GM21723 (cell line): ENCODE measurements at regions not wholly inside any gene's neighbourhood (a gene's known extent, or its start where the extent isn't known, plus 50 kb on each side); places are given as distances from the start of the nearest gene placed in this dataset.
"Not testable (repeated sequence)": the region's sequence is repeated elsewhere in the genome, so short reads cannot be mapped to it uniquely, and the experiment has no call there.

Experiments used
- ATAC-seq: cut with Tn5 transposase; IDR thresholded peaks from one replicate; pipeline ENCODE4 v1.9.1; 2021; ENCODE audit warnings: mild to moderate bottlenecking, moderate library complexity; ENCODE audit not compliant: unreplicated experiment

DNA sequence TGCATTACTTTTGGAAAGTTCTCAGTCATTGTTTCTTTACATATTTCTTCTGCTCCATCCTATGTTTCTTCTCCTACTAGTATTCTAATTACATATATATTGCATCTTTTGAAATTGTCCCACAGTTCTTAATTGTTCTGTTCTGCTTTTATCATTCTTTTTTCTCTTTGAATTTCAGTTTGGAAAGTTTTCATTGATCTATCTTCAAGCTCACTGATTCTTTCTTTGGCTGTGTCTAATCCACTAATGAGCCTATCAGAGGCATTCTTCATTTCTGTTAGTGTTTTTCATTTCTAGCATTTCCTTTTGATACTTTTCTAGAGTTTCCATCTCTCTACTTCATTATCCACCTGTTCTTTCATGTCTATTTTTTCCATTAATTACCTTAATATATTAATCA is 159.0 kb upstream of the KCNJ15 start:
- ATAC-seq = no peak

DNA sequence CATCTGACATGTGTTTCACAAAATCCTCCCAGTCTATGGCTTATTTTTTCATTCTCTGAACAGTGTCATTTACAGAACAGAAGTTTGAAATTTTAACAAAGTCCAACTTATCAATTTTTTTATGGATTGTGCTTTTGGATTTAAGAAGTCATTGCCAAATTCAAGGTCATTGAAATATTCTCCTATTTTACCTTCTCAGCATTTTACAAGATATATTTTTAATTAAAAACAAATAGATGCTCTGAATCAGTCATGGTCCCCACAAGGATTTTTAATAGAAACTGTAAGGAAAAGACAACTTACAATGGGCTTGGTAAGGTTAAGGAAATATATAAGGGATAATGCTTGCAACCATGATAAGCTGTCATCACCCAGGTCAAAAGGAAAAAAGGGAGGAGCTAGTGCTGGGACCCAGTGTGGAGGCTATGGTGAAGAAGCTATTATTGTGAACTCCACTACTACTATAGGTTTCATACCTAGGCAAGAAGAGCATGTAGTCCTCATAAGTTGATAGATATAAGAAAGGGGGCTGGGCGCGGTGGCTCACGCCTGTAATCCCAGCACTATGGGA is 144.5 kb upstream of the KCNJ15 start:
- ATAC-seq = no peak

GRCh38 chr21:38114717-38115333 is 142.0 kb upstream of the KCNJ15 start:
- ATAC-seq = no peak

- ATAC-seq = no peak
These were observed 140.9 kb upstream of the KCNJ15 start for GRCh38 chr21:38115870-38116269.

DNA sequence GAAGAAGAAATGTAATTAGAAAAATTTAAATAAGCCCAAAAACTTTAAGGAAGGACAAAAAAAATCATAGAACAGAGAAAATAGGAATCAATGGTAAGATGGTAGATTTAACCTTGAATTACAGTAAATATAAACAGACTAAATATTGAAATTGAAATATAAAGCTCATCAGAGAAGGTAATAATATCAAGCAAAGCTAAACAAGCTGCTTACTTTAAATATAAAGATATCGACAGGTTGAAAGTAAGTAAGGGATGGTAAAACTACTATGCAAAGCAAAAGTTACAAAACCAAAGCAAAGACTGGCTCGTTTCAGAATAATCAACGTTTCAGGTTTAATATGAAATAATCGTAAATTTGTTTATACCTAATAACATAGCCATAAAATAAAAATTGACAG is 137.0 kb upstream of the KCNJ15 start:
- ATAC-seq = no peak

- not testable (repeated sequence) for ATAC-seq
These were observed 136.2 kb upstream of the KCNJ15 start for GRCh38 chr21:38120679-38120983.

- no peak for ATAC-seq
These were observed 135.6 kb upstream of the KCNJ15 start for GRCh38 chr21:38120984-38121855.

- ATAC-seq = no peak
These were observed 134.7 kb upstream of the KCNJ15 start for GRCh38 chr21:38121888-38122720.

DNA sequence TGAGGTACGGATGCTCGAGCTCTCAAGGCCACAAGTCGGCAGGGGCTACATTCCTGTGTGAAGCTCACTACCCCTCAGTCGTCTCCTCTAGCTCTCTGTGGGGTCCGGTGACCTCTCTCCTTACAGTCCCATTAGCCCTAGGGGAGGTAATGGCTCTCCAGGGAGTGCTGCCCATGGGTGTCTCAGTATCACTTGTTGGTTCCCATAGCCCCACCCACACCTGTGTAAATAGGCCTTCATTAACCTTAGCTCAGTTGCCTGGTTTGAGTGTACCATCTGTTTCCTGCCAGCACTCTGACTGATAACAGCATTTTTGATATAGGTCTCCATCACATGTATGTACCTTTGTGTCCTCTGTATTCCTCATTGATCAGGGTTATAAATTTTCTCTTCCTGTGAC is 133.2 kb upstream of the KCNJ15 start:
- no peak for ATAC-seq

GRCh38 chr21:38126666-38127303 is 130.0 kb upstream of the KCNJ15 start:
- ATAC-seq = no peak

DNA sequence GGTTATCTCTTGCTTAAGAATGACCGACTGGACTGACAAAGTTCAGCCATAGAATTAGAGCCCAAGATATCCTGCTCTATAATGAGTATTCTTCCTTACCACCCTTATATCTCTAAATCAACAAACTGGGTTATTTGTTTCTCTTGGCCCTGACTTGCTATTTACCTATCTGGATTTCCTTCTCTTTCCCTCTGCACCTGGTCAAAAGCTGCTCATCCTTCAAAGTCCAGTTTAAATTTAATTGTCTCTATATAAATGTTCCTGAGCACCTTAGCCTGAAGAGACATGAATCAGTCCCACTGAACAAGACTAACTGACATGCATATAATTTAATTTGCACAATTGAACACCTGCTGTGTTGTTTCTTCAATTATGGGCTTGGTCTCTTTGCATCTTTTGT is 127.1 kb upstream of the KCNJ15 start:
- ATAC-seq = no peak

GRCh38 chr21:38133240-38133639 is 123.6 kb upstream of the KCNJ15 start:
- ATAC-seq = no peak

DNA sequence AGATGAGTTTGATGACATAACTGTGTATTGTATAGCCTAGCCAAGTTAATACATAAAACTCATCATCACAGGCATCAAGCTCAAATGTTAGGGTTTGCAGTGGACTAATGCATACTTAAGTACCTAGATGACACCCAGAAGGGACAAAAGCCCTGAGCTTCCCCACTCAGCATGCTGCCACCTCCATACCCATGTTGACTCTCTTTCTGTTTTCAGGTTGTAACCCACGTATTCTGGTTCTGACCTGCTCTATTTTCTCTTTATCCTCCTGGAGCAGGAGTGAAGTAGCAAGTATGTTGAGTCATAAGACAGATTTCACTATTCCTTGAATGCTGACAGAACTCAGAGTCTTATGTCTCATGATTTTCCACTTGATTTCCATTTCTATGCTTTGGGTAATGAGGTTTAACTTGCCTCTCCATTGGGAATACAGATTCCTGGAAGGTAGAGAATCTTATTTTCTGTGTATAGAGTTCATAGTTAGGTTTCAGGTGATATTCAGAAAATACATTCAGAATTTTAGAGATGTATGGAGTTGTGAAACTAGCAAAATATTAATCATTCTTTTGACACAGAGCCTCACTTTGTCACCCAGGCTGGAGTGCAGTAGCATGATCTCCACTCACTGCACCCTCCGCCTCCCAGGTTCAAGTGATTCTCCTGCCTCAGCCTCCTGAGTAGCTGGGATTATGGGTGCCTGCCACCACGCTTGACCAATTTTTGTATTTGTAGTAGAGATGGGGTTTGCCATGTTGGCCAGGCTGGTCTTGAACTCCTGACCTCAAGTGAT is 122.5 kb upstream of the KCNJ15 start:
- ATAC-seq = no peak

- ATAC-seq = no peak
These were observed 120.6 kb upstream of the KCNJ15 start for GRCh38 chr21:38136201-38136600.

DNA sequence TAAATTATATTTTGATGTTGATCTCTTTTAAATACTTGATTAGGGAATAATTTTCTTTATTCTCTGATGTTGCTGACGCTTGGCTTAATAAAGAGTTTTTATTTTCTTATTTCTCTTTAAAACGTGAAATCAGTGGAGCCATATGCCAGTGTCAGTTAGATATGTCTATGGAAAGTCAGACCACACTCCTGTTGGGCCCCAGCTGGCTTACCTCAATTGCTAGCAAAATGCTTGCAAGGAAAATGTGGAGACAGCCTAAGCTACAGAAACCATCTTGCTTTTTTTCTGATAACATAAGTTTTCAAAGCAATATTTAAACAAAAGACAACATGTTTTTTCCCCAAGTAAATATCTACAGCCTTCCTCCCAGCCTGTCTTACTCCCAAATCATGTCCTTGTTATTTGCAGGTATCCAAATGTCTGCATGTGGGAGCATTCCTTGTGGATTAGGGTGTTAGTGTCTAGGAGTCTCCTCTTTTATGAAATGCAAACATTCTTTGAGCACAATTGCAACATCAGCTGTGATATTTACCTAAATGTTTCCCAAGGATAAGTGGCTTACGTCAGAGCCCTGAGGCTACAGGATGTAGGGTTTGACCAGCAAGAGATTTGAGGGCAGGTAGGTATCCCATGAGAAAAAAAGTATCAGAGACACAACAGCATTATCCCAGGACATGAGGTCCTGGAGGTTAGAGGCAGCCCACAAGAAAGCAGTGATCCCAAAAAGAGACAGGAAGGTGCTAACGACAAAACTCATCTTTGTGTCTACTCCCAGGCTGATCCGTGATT is 117.2 kb upstream of the KCNJ15 start:
- ATAC-seq = no peak

DNA sequence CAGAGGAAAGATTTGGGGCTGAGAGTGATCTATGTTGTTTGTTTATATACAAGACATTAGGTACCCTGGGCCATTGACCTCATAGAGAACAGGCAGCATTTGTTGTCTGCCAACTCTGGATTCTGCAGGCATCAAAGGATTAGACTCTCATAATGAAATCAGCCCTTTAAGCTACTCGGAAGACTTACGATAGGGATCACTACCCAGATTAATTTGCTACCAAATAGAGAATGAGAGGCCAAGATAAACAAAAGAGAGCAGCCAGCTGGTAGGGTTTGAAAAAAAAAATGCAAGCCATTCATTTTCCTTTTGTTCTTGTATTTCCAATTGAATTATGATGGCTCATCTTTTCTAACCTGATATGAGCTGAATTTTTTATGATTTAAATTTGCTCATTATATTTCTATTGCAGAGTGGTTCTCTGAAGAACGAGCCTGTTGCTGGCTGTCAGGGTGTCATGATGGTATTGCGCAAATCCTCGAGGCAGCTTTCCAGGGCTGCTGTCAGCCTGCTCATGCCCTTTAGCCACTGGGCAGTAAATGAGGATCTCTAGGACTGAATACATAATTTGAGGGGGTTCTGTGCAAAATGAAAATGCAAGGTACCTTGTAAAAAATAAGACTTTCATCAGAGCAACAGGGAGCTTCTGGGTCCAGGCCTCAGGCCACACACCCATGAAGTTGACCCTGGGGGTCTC is 116.4 kb upstream of the KCNJ15 start:
- no peak for ATAC-seq

- ATAC-seq = no peak
These were observed 114.6 kb upstream of the KCNJ15 start for GRCh38 chr21:38142224-38142623.

GRCh38 chr21:38144193-38144592 is 112.6 kb upstream of the KCNJ15 start:
- ATAC-seq = no peak

- ATAC-seq = no peak
These were observed 111.7 kb upstream of the KCNJ15 start for GRCh38 chr21:38145104-38145503.
